GM19238 (cell line): ENCODE measurements at regions not wholly inside any gene's neighbourhood (a gene's known extent, or its start where the extent isn't known, plus 50 kb on each side); places are given as distances from the start of the nearest gene placed in this dataset.
"Not testable (repeated sequence)": the region's sequence is repeated elsewhere in the genome, so short reads cannot be mapped to it uniquely, and the experiment has no call there.

Experiments
- DNase-seq: peaks from one replicate; pipeline ENCODE4 v3.0.0; 2011; ENCODE audit warnings: low spot score; ENCODE audit not compliant: insufficient read length

- DNase-seq, result no peak
Observed at GRCh38 chr1:185541871-185542301, 192.3 kb upstream of the HMCN1 start.

GRCh38 chr1:185540295-185540694 lies 193.9 kb upstream of the HMCN1 start:
- DNase-seq, result no peak

GRCh38 chr1:185539277-185539943 lies 194.8 kb upstream of the HMCN1 start:
- DNase-seq, result no peak

GRCh38 chr1:185538309-185538898 lies 195.8 kb upstream of the HMCN1 start:
- DNase-seq, result not testable (repeated sequence)

- no peak for DNase-seq
Observed at GRCh38 chr1:185537596-185537995, 196.6 kb upstream of the HMCN1 start.

GRCh38 chr1:185536165-185536920 lies 197.8 kb upstream of the HMCN1 start:
- no peak for DNase-seq

GRCh38 chr1:185535621-185536020 lies 198.6 kb upstream of the HMCN1 start:
- no peak for DNase-seq

- DNase-seq, result no peak
Observed at GRCh38 chr1:185534801-185535200, 199.4 kb upstream of the HMCN1 start.

- no peak for DNase-seq
Observed at GRCh38 chr1:185533596-185533995, 200.6 kb upstream of the HMCN1 start.

GRCh38 chr1:185532856-185533255 lies 201.3 kb upstream of the HMCN1 start:
- DNase-seq, result no peak

GRCh38 chr1:185531838-185532237 lies 202.4 kb upstream of the HMCN1 start:
- no peak for DNase-seq

GRCh38 chr1:185530215-185530614 lies 204.0 kb upstream of the HMCN1 start:
- DNase-seq, result no peak

- no peak for DNase-seq
Observed at GRCh38 chr1:185529673-185530072, 204.5 kb upstream of the HMCN1 start.

GRCh38 chr1:185528084-185528676 lies 206.0 kb upstream of the HMCN1 start:
- no peak for DNase-seq

- DNase-seq, result peak; percentile 38
Observed at GRCh38 chr1:185526344-185527307, 207.6 kb upstream of the HMCN1 start.

GRCh38 chr1:185520188-185520920 lies 203.3 kb upstream of the IVNS1ABP start:
- DNase-seq, result no peak

GRCh38 chr1:185517808-185518419 lies 200.9 kb upstream of the IVNS1ABP start:
- DNase-seq, result no peak

GRCh38 chr1:185517301-185517700 lies 200.3 kb upstream of the IVNS1ABP start:
- not testable (repeated sequence) for DNase-seq

GRCh38 chr1:185515696-185516095 lies 198.7 kb upstream of the IVNS1ABP start:
- no peak for DNase-seq

GRCh38 chr1:185514311-185514710 lies 197.3 kb upstream of the IVNS1ABP start:
- no peak for DNase-seq
